NCI-H2029 treated with DMSO at 0.1 percent for 48 hours (cell line): ENCODE measurements at regions not wholly inside any gene's neighbourhood (a gene's known extent, or its start where the extent isn't known, plus 50 kb on each side); places are given as distances from the start of the nearest gene placed in this dataset.

ENCODE experiments used
- DNase-seq: peaks from one replicate; lab custom pipeline; 2025; lab: John Stamatoyannopoulos, UW

DNA sequence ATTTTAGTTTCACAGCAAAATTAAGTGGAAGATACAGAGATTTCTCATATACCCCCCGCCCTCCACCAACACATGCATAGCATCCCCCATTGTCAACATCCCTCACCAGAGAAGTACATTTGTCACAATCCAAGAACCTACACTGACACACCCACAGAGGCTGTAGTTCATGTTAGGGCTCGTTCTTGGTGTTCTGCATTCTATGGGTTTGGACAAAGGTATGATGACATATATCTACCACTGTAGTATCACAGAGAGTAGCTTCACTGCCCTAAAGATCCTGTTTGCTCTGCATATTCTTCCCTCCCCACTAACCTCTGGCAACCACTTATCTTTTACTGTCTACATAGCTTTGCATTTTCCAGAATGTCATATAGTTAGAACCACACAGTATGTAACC lies 444.6 kb upstream of the DCN start:
- DNase-seq: no peak

GRCh38 chr12:91622981-91623380 lies 440.4 kb upstream of the DCN start:
- DNase-seq: no peak

DNA sequence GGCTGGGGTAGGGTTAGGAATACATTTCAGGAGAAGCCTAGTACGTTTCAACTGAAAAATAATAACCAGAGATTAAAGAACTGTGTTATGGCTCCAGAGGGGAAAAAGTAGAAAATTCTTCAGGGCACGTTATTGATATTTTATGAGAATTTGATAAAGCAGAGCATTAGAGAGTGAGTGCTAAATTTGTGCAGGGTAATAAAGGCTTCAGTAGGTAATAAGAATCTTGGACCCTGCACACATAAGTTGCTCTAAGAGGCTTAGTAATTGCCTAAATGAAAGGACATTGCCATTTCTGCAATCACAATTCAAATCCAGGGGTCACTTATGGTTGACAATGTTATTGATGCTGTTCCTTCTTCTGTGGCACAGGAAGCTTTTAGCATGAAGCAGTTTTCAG lies 439.4 kb upstream of the DCN start:
- DNase-seq: no peak

GRCh38 chr12:91620992-91621391 lies 438.4 kb upstream of the DCN start:
- DNase-seq: no peak

DNA sequence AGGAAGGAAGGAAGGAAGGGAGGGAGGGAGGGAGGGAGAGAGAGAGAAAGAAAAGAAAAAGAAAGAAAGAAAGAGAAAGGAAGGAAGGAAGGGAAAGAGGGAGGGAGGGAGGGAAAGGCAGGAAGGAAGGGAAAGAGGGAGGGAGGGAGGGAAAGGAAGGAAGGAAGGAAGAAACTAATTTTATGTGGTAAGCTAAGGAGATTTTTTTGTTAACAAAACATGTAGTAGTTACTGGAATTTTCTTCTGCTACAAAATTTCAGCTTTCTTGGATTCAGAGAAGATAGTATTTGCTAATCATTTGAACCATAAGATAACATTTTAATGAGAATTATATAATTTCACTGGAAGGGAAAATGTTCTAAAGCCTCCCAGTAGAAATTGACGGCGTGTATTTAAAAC lies 437.8 kb upstream of the DCN start:
- no peak for DNase-seq

DNA sequence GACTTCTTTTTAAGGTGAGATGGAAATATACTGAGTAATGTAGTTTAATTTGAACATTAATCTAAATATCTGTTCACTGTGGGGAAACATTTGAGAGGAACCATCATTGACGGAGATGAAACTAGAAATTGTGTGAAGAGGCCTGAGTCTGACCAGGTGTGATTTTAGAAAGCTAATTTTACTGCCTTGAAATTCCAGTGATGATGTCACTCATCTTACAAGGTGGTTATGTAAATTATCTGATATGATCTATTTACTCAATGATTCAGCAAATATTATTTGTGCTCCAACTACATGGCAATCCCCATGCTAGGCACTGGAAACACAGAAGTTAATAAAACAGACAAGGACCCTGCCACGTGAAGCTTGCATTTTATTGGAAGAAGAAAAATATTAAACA lies 435.7 kb upstream of the DCN start:
- DNase-seq: no peak

DNA sequence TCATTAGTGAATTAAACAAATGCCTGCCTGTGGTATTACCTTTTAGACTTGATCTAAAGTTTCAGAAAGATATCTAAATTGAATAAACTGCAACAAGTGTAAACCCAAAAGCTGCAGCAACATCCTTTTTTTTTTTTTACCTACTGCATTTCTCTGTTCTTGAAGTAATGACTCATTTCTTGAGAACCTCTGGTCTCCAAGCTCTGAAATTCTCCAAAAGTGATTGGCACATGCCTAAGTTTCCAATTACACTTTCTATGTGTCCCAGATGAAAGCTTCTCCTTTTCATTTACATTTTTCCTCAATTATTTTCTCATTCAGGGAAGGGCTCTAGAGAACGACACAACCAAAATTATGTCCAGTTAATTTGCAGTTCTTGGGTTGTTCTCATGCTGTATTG lies 435.2 kb upstream of the DCN start:
- DNase-seq: no peak

DNA sequence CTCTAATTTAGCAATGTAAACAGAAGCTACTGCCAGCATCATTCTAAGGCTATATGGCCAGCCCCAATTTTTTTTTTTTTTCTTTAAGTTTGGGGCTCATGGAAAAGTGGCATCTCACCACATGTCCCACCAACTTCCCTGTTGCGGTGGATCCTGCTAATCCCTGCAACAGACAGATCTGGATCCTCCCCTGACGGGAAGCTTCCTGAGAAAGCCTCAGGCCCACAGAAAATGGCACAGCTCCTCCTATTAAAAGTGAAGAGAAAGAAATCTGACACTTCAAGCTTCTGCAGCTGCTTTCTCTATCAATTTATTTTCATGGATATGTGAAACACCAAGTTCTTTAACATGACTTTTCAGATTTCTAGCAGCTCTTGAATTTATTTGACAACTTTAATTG lies 433.8 kb upstream of the DCN start:
- no peak for DNase-seq

DNA sequence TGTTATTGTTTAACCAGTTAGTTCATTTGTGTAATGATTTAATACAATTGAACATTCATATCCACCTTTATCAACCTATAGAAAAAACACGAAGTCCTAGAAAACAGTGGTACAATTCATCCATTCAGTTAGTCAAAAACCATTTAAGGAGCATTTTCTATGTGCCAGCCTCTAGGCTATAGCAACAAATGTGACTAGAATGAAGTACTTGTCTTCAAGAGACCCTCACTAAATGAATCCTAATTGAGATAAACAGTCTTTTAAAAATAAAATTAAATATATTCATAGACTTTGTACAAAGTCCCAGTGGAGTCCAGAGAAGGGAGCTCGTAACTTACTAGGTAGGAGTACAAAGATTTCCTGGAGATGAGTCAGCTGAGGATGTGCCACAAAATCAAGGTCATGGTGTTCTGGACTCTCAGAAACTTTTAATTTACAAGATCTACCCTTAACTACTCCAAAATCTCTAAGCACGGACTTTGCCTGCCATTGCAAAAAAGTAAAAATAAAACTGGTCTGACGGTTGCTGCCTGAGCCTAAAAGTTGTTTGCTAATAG lies 430.7 kb upstream of the DCN start:
- no peak for DNase-seq

GRCh38 chr12:91610561-91610960 lies 427.9 kb upstream of the DCN start:
- DNase-seq: no peak

DNA sequence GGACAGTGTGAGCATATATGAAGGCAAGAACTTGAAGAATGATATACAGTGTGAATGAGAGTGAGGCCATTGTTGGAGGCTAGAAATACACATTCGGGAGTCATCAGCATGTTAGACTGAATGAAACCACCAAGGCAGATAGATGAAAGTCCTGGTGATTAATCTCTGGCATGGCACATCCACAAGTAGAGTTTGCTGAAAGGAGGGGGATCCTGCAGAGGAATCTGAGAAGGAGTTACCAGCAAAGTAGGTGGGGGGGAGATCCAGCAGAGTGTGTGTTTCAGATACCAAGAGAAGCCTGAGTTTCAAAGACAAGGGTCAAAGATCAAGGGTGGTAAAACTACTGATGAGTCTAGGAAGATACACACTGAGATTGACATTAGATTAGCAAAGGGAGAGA lies 426.7 kb upstream of the DCN start:
- no peak for DNase-seq

GRCh38 chr12:91608542-91608941 lies 425.9 kb upstream of the DCN start:
- DNase-seq: no peak

DNA sequence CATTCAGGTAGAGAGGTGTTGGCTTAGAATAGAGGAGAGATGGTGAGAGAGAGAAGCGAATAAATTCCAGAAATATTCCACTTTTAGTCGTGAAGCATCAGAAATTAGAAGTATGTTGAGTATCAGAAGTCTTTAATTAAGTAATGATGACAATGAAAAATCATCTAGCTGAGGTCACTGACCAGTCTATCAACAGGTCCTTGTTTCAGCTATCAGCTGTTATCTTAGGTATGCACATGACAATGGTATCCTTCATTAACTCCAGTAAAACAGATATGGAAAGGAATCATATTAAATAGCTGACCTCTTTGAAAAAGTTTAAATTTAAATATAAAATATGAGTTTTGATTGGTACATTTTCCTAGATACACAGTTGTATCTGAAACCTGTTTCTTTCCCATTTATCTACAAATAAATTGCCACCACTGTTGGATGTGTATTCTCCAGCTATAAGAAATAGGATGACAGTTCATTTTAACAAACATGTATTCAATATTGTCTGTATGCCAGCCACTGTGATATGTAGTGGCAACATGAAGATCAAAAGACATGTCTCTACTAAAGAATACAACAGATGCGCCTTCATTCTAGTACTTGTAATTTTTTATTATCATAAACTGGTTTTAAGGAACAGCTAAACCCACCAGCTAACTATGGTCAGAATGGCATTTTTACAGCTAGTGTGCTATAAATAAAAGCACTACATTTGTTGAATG lies 424.2 kb upstream of the DCN start:
- no peak for DNase-seq

- no peak for DNase-seq
Measured at GRCh38 chr12:91604897-91605296, 422.3 kb upstream of the DCN start.

- DNase-seq: no peak
Measured at GRCh38 chr12:91603060-91603459, 420.4 kb upstream of the DCN start.

DNA sequence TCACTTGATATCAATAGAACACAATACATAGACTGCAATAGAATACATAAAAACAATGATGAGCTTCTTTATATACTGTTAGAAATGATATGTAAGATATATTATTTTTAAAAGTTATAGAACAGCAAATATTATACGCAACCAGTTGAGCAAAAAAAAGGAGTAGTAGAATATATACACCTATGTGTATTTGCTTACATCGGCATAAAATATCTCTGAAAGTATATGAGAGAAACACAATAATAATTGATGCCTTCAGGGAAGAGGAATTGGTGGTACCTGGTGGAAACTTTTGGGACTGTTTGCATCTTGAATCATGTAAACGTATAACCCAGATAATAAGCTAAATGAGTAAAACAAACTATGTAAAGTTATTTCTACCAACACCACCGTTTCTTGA lies 418.4 kb upstream of the DCN start:
- DNase-seq: no peak

GRCh38 chr12:91594715-91595114 lies 412.1 kb upstream of the DCN start:
- DNase-seq: no peak

DNA sequence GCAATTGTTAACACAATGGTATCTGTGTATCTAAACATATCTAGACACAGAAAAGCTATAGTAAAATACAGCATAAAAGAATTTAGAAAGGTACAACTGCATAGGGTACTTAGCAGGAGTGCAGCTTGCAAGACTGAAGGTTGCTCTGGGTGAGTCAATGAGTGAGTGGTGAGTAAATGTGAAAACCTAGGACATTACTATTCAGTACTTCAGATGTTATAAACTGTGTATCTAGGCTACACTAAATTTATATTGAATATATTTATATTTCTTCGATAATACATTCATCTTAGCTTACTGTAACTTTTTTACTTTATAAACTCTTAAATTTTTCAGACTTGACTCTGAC lies 409.0 kb upstream of the DCN start:
- no peak for DNase-seq

DNA sequence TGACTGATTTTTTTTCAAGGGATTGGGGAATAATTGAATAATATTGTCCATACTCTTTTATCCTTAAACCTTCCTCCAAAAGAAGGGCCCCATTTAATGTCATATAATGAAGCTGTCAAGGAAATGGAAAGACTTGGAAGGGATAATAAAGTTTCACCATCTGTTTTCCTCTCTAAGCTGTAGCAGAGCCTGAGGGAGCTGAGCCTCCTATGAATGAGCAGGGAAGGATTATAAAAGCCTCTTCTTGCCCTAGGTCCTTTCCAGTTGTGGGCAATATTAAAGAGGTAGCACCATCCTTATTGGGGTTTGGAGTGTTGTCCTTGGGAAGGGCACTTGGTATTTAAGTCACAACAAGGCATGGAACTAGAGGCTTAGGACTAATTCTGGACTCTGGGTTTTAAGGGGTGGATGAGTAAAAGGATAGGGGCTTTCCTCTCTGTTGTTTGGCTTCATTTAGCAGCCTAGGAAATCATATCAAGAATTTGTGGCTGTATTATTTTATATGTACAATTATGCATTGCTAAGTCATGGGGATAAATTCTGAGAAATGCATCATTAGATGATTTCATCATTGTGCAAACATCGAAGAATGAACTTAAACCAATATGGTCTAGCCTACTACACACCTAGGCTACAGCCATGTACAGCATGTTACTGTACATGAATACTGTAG lies 408.5 kb upstream of the DCN start:
- DNase-seq: no peak

DNA sequence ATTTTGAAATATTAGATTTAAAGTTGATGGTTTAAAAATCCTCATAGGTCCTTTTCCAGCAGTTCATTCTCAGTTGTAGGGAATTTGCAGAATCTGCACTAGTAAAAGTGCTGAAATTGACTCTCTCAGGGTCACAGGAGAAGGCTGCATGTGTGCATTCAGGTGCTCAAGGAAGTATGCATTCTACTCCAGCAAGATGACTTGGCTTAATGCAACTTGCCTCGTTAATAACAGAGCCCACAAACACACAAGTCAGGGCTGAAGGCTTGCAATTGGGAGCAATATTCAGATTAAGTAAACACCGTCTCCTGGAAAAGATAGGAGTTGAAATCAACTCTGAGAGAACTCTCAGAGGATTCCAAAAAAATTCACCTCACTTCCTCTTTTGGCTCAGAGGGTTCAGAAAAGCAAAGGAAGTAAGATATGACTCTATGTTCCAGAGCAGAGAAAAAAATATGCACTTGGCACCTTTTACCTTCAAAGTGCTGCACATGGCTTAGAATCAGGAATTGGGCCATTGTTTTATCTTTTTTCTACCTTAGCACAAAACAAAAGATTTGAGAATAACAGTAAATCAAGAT lies 406.3 kb upstream of the DCN start:
- DNase-seq: no peak

DNA sequence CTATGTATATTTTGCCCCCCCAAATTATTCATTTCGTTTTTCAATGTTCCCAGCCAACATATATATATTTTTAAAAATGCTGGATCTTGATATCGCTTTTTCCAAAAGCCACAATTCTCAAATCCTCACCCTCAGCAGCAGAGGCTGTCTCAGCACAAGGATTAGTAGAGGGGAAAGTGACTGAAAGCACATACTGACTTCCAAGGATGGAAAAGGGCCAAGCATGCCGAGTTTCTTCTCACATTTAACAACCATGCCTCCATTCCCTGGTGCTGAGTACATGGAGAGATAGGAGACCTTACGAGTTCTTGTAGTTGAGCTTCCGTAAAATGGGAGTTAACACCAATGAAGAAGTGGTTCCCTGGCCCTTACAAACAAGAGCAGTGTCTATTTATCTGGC lies 403.4 kb upstream of the DCN start:
- DNase-seq: no peak

GRCh38 chr12:91582811-91583210 lies 400.2 kb upstream of the DCN start:
- no peak for DNase-seq

GRCh38 chr12:91579516-91580263 lies 397.1 kb upstream of the DCN start:
- no peak for DNase-seq
